B cell (primary cell): ENCODE measurements at regions not wholly inside any gene's neighbourhood (a gene's known extent, or its start where the extent isn't known, plus 50 kb on each side); places are given as distances from the start of the nearest gene placed in this dataset.

Experiments used
- EZH2 ChIP-seq: IDR thresholded peaks from 2 replicates; pipeline ENCODE4 v1.6.1; 2012; ENCODE audit warnings: borderline replicate concordance, low read depth, mild to moderate bottlenecking, moderate library complexity, low read length; ENCODE audit not compliant: insufficient read depth, poor library complexity, severe bottlenecking
- TF ChIP-seq, protein P1 (sequence below): fragments of 200-600 bp; IDR thresholded peaks from one replicate; pipeline ENCODE4 v1.8.0; 2022; ENCODE audit warnings: antibody characterized with exemption, mild to moderate bottlenecking

DNA sequence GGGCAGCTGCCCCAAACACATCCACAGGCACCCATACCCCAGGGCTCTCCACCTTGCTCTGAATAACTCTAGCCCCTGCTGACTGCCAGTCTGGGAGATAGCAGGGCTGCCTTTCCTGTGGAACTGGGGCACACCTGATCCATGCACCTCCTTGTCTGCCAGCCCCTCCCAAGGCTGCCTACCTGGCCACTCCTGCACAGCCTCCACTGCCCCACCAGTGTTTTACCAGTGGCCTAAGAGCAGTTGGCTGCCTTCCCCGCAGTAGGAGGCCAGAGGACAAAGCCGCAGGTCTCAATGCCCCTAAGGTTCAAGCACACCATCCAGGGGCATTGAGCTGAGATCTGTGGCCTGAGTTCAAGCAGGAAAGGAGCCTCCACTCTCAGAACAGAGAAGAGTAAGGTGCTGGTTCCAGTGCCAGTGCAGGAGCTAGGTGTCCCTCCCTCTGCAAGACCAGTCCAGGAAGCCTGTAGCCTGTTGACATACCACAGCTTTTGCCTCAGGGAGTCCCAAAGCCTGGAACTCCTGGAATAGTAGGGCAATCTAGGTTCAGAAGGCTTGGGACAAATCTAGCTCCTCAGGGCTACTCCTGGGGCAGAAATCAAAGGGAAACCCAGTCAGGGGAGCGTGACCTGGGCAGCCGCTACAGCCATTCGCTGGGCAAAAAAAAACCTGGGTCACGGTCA lies 514.5 kb upstream of the PTGER4 start:
- TF ChIP-seq EZH2, result no peak
- TF ChIP-seq, protein P1, sequence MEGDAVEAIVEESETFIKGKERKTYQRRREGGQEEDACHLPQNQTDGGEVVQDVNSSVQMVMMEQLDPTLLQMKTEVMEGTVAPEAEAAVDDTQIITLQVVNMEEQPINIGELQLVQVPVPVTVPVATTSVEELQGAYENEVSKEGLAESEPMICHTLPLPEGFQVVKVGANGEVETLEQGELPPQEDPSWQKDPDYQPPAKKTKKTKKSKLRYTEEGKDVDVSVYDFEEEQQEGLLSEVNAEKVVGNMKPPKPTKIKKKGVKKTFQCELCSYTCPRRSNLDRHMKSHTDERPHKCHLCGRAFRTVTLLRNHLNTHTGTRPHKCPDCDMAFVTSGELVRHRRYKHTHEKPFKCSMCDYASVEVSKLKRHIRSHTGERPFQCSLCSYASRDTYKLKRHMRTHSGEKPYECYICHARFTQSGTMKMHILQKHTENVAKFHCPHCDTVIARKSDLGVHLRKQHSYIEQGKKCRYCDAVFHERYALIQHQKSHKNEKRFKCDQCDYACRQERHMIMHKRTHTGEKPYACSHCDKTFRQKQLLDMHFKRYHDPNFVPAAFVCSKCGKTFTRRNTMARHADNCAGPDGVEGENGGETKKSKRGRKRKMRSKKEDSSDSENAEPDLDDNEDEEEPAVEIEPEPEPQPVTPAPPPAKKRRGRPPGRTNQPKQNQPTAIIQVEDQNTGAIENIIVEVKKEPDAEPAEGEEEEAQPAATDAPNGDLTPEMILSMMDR, result no peak
